ENCODE measurements at regions not wholly inside any gene's neighbourhood (a gene's known extent, or its start where the extent isn't known, plus 50 kb on each side); places are given as distances from the start of the nearest gene placed in this dataset.

DNA sequence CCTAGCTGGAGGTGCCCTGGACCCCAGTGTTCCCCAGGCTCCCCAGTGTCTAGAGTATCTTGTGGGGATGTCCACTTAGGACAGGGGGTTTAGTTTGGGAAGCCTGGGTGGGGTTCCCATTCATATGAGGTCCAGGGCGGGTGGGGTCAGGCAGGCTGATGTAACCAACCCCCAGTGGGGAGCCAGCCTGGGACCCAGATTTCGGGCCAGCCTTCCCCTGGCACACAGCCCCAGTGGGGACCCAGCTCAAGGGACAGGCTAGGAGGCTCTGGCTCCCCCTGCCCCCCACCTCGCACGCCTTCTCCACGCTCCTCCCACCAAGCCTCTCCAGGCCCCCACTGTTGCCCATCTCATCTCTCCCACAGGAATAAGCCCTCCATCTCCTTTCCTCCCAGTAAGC, 323.5 kb downstream of the UACA start:
- TF ChIP-seq, protein P1, sequence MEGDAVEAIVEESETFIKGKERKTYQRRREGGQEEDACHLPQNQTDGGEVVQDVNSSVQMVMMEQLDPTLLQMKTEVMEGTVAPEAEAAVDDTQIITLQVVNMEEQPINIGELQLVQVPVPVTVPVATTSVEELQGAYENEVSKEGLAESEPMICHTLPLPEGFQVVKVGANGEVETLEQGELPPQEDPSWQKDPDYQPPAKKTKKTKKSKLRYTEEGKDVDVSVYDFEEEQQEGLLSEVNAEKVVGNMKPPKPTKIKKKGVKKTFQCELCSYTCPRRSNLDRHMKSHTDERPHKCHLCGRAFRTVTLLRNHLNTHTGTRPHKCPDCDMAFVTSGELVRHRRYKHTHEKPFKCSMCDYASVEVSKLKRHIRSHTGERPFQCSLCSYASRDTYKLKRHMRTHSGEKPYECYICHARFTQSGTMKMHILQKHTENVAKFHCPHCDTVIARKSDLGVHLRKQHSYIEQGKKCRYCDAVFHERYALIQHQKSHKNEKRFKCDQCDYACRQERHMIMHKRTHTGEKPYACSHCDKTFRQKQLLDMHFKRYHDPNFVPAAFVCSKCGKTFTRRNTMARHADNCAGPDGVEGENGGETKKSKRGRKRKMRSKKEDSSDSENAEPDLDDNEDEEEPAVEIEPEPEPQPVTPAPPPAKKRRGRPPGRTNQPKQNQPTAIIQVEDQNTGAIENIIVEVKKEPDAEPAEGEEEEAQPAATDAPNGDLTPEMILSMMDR (IDR thresholded peaks at IDR 0.05), result no peak
- no peak for TF ChIP-seq POLR2A (IDR thresholded peaks at IDR 0.05)

Data from prostate gland (tissue), 2 donors.